ENCODE measurements at regions not wholly inside any gene's neighbourhood (a gene's known extent, or its start where the extent isn't known, plus 50 kb on each side); places are given as distances from the start of the nearest gene placed in this dataset.

- H4K20me1 ChIP-seq (ENCODE audit: control insufficient read depth, insufficient read depth, insufficient read length): no peaks in the 10 kb centered on the region
- Mint-ChIP-seq H3K27ac (no peak overlapping the region), H3K4me1 (peaks cover 5 to 7% of the 10 kb centered on the region in 2 experiments; a peak in 3 of 4 replicates)
Observed at GRCh38 chr5:117295941-117296340, 721.3 kb upstream of the SEMA6A start.

More at GRCh38 chr5:117295941-117296340, 721.3 kb upstream of the SEMA6A start:
- no peak for DNase-seq
- Histone ChIP-seq H2AFZ (ENCODE audit: low read length) (no peak overlapping the region), H4K91ac (ENCODE audit: insufficient read length, low read depth, low read length) (no peak overlapping the region), H3K27ac (ENCODE audit: insufficient read length, low read depth, low read length) (no peak overlapping the region), H2BK15ac (ENCODE audit: low read depth, low read length) (no peak overlapping the region), H3K79me2 (ENCODE audit: insufficient read depth, low read length) (no peaks in the 10 kb centered on the region), H3K27me3 (ENCODE audit: insufficient read depth, low read length) (no peaks in the 10 kb centered on the region), H2BK5ac (ENCODE audit: insufficient read length, low read length) (no peak overlapping the region), H2BK20ac (ENCODE audit: low read depth, low read length, poor library complexity, severe bottlenecking) (no peak overlapping the region), H4K8ac (replicated peaks; ENCODE audit: insufficient read length, low read depth, low read length) (no peak overlapping the region), H3K4ac (ENCODE audit: low read depth, low read length) (no peak overlapping the region), H4K5ac (ENCODE audit: insufficient read length, low read depth, low read length) (no peak overlapping the region), H3K56ac (ENCODE audit: insufficient read length, low read depth, low read length) (no peak overlapping the region), H3K4me1 (ENCODE audit: insufficient read depth, low read length) (no peaks in the 10 kb centered on the region), H2BK12ac (ENCODE audit: insufficient read length, low read depth, low read length) (no peak overlapping the region), H3K79me1 (ENCODE audit: insufficient read depth, low read depth, low read length, poor library complexity, severe bottlenecking) (no peaks in the 10 kb centered on the region), H3T11ph (ENCODE audit: low read length) (no peak overlapping the region), H3K14ac (ENCODE audit: insufficient read depth, low read length) (no peak overlapping the region), H3K23ac (ENCODE audit: insufficient read length, low read depth, low read length) (no peak overlapping the region), H3K18ac (ENCODE audit: insufficient read length, low read depth, low read length) (no peak overlapping the region), H3K9me3 (ENCODE audit: control insufficient read depth, low read depth, low read length) (no peaks in the 10 kb centered on the region), H3K23me2 (ENCODE audit: insufficient read length, low read depth, low read length, poor library complexity, severe bottlenecking) (no peaks in the 10 kb centered on the region), H2AK5ac (ENCODE audit: insufficient read length, low read length) (no peak overlapping the region), H3K9ac (ENCODE audit: extremely low read depth, insufficient read length, low read length) (no peak overlapping the region), H3K4me2 (ENCODE audit: insufficient read depth, insufficient read length, low read length) (no peak overlapping the region), H2BK120ac (ENCODE audit: low read depth, low read length, poor library complexity, severe bottlenecking) (no peak overlapping the region)
- H3K27me3 Mint-ChIP-seq (ENCODE audit: low read depth): no peaks in the 10 kb centered on the region
- TF ChIP-seq CTCF (conservative IDR thresholded peaks at IDR 0.05): no peak
- WGBS (ENCODE audit: extremely low coverage, insufficient read length, low lambda C conversion rate): no CpG with 5 or more reads among the region's 1 CpG
- peaks cover 13 to 17% of the 10 kb centered on the region in 2 experiments for H3K9me3 Mint-ChIP-seq
- H3K4me3 Mint-ChIP-seq: no peak overlapping the region
- peaks cover 0 to 15% (median 12%) of the 10 kb centered on the region in 3 experiments; a peak in 5 of 7 replicates for H3K36me3 Mint-ChIP-seq (ENCODE audit: insufficient read depth in 1 of 3, low read depth in 3 of 3)
